CD14-positive monocyte (primary cell): ENCODE measurements at regions not wholly inside any gene's neighbourhood (a gene's known extent, or its start where the extent isn't known, plus 50 kb on each side); places are given as distances from the start of the nearest gene placed in this dataset.

Experiments
- DNase-seq, 3 donors: peaks; one replicate each; pipeline ENCODE4 v3.0.0-alpha.2; 2011 to 2022
- H2AFZ ChIP-seq: 2 replicates; pipeline ENCODE4 v1.6.0; 2012; ENCODE audit warnings: mild to moderate bottlenecking, low read depth, low read length, inconsistent platforms; ENCODE audit not compliant: insufficient read depth, poor library complexity, severe bottlenecking
- H3K27ac ChIP-seq, 2 donors: 1 replicate in 1 of 2; 2 replicates in 1 of 2; pipeline ENCODE4 v1.5.1; 2012 to 2013; ENCODE audit warnings: low read length in 2 of 2, control low read depth in 1 of 2, inconsistent platforms in 1 of 2, low read depth in 1 of 2, mild to moderate bottlenecking in 1 of 2
- H3K27me3 ChIP-seq, 2 donors: one replicate each; pipeline versions ENCODE4 v1.6.0 to v1.6.1; 2011 to 2013; ENCODE audit warnings: low read length in 2 of 2; ENCODE audit not compliant: control insufficient read depth in 2 of 2, insufficient read depth in 2 of 2
- H3K36me3 ChIP-seq, 2 donors: replicated peaks in 1 of 2; 1 replicate in 1 of 2; 2 replicates in 1 of 2; pipeline versions ENCODE4 v1.5.1 to v1.6.1; 2012 to 2013; ENCODE audit warnings: low read length in 2 of 2, control low read depth in 1 of 2, inconsistent platforms in 1 of 2, mild to moderate bottlenecking in 1 of 2; ENCODE audit not compliant: insufficient read depth in 2 of 2, control insufficient read depth in 1 of 2
- H3K4me1 ChIP-seq, 2 donors: 1 replicate in 1 of 2; 2 replicates in 1 of 2; pipeline versions ENCODE4 v1.5.1 to v1.6.1; 2012 to 2013; ENCODE audit warnings: low read length in 2 of 2, control low read depth in 1 of 2, inconsistent platforms in 1 of 2, mild to moderate bottlenecking in 1 of 2, moderate library complexity in 1 of 2; ENCODE audit not compliant: insufficient read depth in 2 of 2, control insufficient read depth in 1 of 2
- H3K4me2 ChIP-seq: replicated peaks from 2 replicates; pipeline ENCODE3; 2012; ENCODE audit warnings: low read length, moderate library complexity, mild to moderate bottlenecking; ENCODE audit not compliant: poor library complexity, severe bottlenecking; ENCODE audit errors: extremely low read depth
- H3K4me3 ChIP-seq, 3 experiments: fragments of 200-600 bp in 1 of 3; sonication (generic) in 1 of 3; replicated peaks in 1 of 3; 1 replicate in 2 of 3; 2 replicates in 1 of 3; pipeline ENCODE4 v1.5.1; 2011 to 2013; ENCODE audit warnings: low read length in 3 of 3, mild to moderate bottlenecking in 3 of 3, control low read depth in 2 of 3, low read depth in 2 of 3, inconsistent platforms in 1 of 3, moderate library complexity in 1 of 3
- H3K79me2 ChIP-seq: 2 replicates; pipeline ENCODE4 v1.6.0; 2012; ENCODE audit warnings: mild to moderate bottlenecking, control low read depth, inconsistent platforms, low read length, moderate library complexity; ENCODE audit not compliant: insufficient read depth
- H3K9ac ChIP-seq: 2 replicates; pipeline ENCODE4 v1.6.0; 2017; ENCODE audit warnings: low read length, mild to moderate bottlenecking; ENCODE audit not compliant: insufficient read depth, poor library complexity, severe bottlenecking
- H3K9me3 ChIP-seq, 2 donors: replicated peaks in 1 of 2; 1 replicate in 1 of 2; 2 replicates in 1 of 2; pipeline versions ENCODE4 v1.5.1 to v1.6.1; 2012 to 2013; ENCODE audit warnings: low read length in 2 of 2, control low read depth in 1 of 2; ENCODE audit not compliant: control insufficient read depth in 1 of 2, insufficient read depth in 1 of 2
- H4K20me1 ChIP-seq: 2 replicates; pipeline ENCODE4 v1.6.0; 2012; ENCODE audit warnings: mild to moderate bottlenecking, low read length, control low read depth, moderate library complexity; ENCODE audit not compliant: insufficient read depth
- H3K27ac Mint-ChIP-seq, 7 donors: one replicate each; pipeline ENCODE4 v1.8.0; 2020; ENCODE audit warnings: mild to moderate bottlenecking in 7 of 7, mixed read lengths in 7 of 7, moderate library complexity in 6 of 7, inconsistent platforms in 2 of 7
- H3K27me3 Mint-ChIP-seq, 3 donors: one replicate each; pipeline ENCODE4 v1.8.0; 2021 to 2022; ENCODE audit warnings: low read depth in 3 of 3, mild to moderate bottlenecking in 3 of 3, mixed read lengths in 3 of 3, moderate library complexity in 3 of 3, inconsistent platforms in 1 of 3
- H3K36me3 Mint-ChIP-seq, 2 donors: one replicate each; pipeline ENCODE4 v1.8.0; 2020; ENCODE audit warnings: mixed read lengths in 2 of 2, inconsistent platforms in 1 of 2, mild to moderate bottlenecking in 1 of 2
- H3K4me1 Mint-ChIP-seq: one replicate; pipeline ENCODE4 v1.8.0; 2020; ENCODE audit warnings: mild to moderate bottlenecking, mixed read lengths
- H3K4me3 Mint-ChIP-seq, 2 donors: one replicate each; pipeline ENCODE4 v1.8.0; 2020; ENCODE audit warnings: mild to moderate bottlenecking in 2 of 2, mixed read lengths in 2 of 2, moderate library complexity in 1 of 2
- H3K9me3 Mint-ChIP-seq, 7 donors: one replicate each; pipeline ENCODE4 v1.8.0; 2020 to 2022; ENCODE audit warnings: mixed read lengths in 7 of 7, mild to moderate bottlenecking in 6 of 7, moderate library complexity in 6 of 7, inconsistent platforms in 2 of 7
- CTCF ChIP-seq: fragments of 200-600 bp; IDR thresholded peaks from one replicate; pipeline ENCODE4 v1.8.0; 2022; ENCODE audit warnings: antibody characterized with exemption, mild to moderate bottlenecking
- WGBS: methylation state at CpG from one replicate; pipeline ENCODE4 v1.1.5; 2013; ENCODE audit warnings: missing lambda C conversion rate; ENCODE audit not compliant: insufficient coverage; 5-methylcytosine and 5-hydroxymethylcytosine counted together
- intact Hi-C, 2 donors: fragments of 100-400 bp; cut with micrococcal nuclease; formaldehyde crosslinking; loops; one replicate each; pipeline versions ENCODE4 v1.15.0 to v1.15.1; 2023

DNA sequence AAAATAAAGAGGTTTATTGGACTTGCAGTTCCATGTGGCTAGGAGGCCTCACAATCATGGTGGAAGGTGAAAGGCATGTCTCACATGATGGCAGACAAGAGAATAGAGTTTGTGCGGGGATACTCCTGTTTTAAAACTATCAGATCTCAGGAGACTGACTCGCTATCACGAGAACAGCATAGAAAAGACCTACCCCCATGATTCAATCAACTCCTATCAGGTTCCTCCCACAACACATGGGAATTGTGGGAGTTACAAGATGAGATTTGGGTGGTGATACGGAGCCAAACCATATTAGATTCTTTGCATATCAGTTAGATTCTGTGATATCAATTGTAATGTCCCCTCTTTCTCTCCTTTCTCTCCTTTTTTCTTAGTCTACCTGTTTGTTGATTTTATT lies 1178.7 kb upstream of the LRRTM1 start:
- peaks cover 6 to 23% (median 11%) of the 10 kb centered on the region in 7 donors for H3K9me3 Mint-ChIP-seq

DNA sequence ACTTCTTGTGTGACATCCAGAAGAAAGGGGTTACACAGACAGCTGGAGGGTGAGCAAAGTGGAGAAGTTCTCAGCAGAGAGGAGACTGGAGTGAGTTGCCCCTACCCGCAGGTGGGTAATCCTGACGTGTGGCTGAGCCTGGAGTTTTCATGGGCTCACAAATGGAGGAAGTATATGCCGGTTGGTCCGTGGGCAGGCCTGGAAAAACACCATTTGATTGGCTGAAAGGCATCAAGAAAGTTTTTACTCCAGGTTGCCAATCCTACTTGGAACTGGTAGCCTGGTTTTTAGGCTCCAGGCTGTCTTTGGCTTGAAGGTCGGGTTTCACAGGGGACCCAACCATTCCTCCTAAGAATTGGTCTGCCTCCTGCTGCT lies 1177.4 kb upstream of the LRRTM1 start:
- Histone ChIP-seq H2AFZ (no peak overlapping the region), H3K9ac (no peak overlapping the region), H3K27me3 (no peaks in the 10 kb centered on the region), H3K4me3 (no peak overlapping the region), H3K27ac (no peak overlapping the region), H3K4me1 (no peaks in the 10 kb centered on the region), H3K79me2 (no peaks in the 10 kb centered on the region), H3K9me3 (peaks cover 10 to 19% of the 10 kb centered on the region in 2 donors), H3K4me2 (no peak overlapping the region), H3K36me3 (no peaks in the 10 kb centered on the region), H4K20me1 (no peaks in the 10 kb centered on the region)
- TF ChIP-seq CTCF = no peak
- 95% methylated on average over 4 of the region's 5 CpGs for WGBS
- Mint-ChIP-seq H3K27me3 (peaks cover 0 to 2% (median 0%) of the 10 kb centered on the region in 3 donors), H3K4me3 (no peak overlapping the region), H3K36me3 (no peaks in the 10 kb centered on the region), H3K4me1 (no peaks in the 10 kb centered on the region), H3K27ac (no peak overlapping the region), H3K9me3 (peaks cover 3 to 19% (median 11%) of the 10 kb centered on the region in 7 donors)
- DNase-seq = no peak
- intact Hi-C loops = no loop called here

More for the DNA sequence above, 1178.7 kb upstream of the LRRTM1 start:
- Histone ChIP-seq H3K9ac (no peak overlapping the region), H2AFZ (no peak overlapping the region), H3K79me2 (no peaks in the 10 kb centered on the region), H3K4me2 (no peak overlapping the region), H4K20me1 (no peaks in the 10 kb centered on the region), H3K4me3 (no peak overlapping the region), H3K9me3 (peaks cover 10 to 16% of the 10 kb centered on the region in 2 donors), H3K27me3 (no peaks in the 10 kb centered on the region), H3K27ac (no peak overlapping the region), H3K4me1 (no peaks in the 10 kb centered on the region), H3K36me3 (no peaks in the 10 kb centered on the region)
- H3K4me3 Mint-ChIP-seq = no peak overlapping the region
- no peak for TF ChIP-seq CTCF
- intact Hi-C loops = no loop called here
- H3K27ac Mint-ChIP-seq = no peak overlapping the region
- no peaks in the 10 kb centered on the region for H3K36me3 Mint-ChIP-seq
- no CpG with 5 or more reads among the region's 4 CpGs for WGBS
- no peaks in the 10 kb centered on the region for H3K27me3 Mint-ChIP-seq
- no peak for DNase-seq
- no peaks in the 10 kb centered on the region for H3K4me1 Mint-ChIP-seq
